A549 (cell line): ENCODE measurements at regions not wholly inside any gene's neighbourhood (a gene's known extent, or its start where the extent isn't known, plus 50 kb on each side); places are given as distances from the start of the nearest gene placed in this dataset.

Experiments used
- ATAC-seq, 2 experiments: fragments of 200-7000 bp in 1 of 2; fragments of >200 bp in 1 of 2; cut with Nextera tagmentation in 1 of 2; cut with Tn5 transposase in 1 of 2; 3 replicates each; pipeline versions ENCODE4 v1.8.0 to v1.9.1; 2018 to 2020; ENCODE audit warnings: mild to moderate bottlenecking in 1 of 2, moderate library complexity in 1 of 2
- CTCF ChIA-PET: fragments of 300-600 bp; sonication (Branson Sonifier 250); formaldehyde crosslinking; extraction: SDS; loops from one replicate; lab custom pipeline; 2021; ENCODE audit warnings: antibody characterized with exemption, inconsistent platforms; lab: Yijun Ruan, JAX
- POLR2A ChIA-PET: fragments of 350-600 bp; formaldehyde crosslinking; extraction: SDS; loops from one replicate; lab custom pipeline; 2021; ENCODE audit warnings: antibody characterized with exemption, inconsistent platforms; lab: Yijun Ruan, JAX
- DNase-seq, 2 experiments: peaks; one replicate each; pipeline versions ENCODE4 v3.0.0 to v3.0.0-alpha.2; 2011 to 2016; ENCODE audit warnings: low read depth in 1 of 2, low spot score in 1 of 2
- FAIRE-seq: peaks from 2 replicates; lab custom pipeline; 2011; peaks lifted over from hg19 to GRCh38; lab: Jason Lieb, UNC
- H3K27ac ChIP-seq, 2 experiments: fragments of >200 bp; sonication (Bioruptor Twin); formaldehyde crosslinking; 3 replicates each; pipeline ENCODE4 v1.5.1; 2016 to 2017
- H3K4me1 ChIP-seq: fragments of >200 bp; sonication (Bioruptor Twin); formaldehyde crosslinking; 3 replicates; pipeline ENCODE4 v1.6.1; 2016
- H3K4me2 ChIP-seq: fragments of >200 bp; sonication (Bioruptor Twin); formaldehyde crosslinking; 3 replicates; pipeline ENCODE4 v1.6.1; 2016
- H3K4me3 ChIP-seq: fragments of >200 bp; sonication (Bioruptor Twin); formaldehyde crosslinking; 3 replicates; pipeline ENCODE4 v1.5.1; 2016
- H3K9me3 ChIP-seq: fragments of >200 bp; sonication (Bioruptor Twin); formaldehyde crosslinking; 3 replicates; pipeline ENCODE4 v1.6.1; 2016
- BCL3 ChIP-seq: fragments of >200 bp; sonication (Bioruptor Twin); formaldehyde crosslinking; IDR thresholded peaks from 3 replicates; pipeline ENCODE4 v1.6.1; 2016
- CBX2 ChIP-seq: fragments of 200-600 bp; sonication (generic); IDR thresholded peaks from 2 replicates; pipeline ENCODE4 v1.6.1; 2016; ENCODE audit warnings: low read depth, mild to moderate bottlenecking, borderline replicate concordance
- EHMT2 ChIP-seq: fragments of 200-600 bp; sonication (generic); IDR thresholded peaks from 2 replicates; pipeline ENCODE4 v1.6.1; 2016; ENCODE audit warnings: antibody characterized with exemption, low read depth, mild to moderate bottlenecking, moderate library complexity
- ELK1 ChIP-seq: fragments of 150-350 bp; IDR thresholded peaks from 2 replicates; pipeline ENCODE4 v1.6.1; 2014; ENCODE audit warnings: low read depth, mild to moderate bottlenecking, low read length
- EP300 ChIP-seq, 2 experiments: fragments of >200 bp; sonication (Bioruptor Twin); formaldehyde crosslinking; IDR thresholded peaks; 2 replicates in 1 of 2; 3 replicates in 1 of 2; pipeline ENCODE4 v1.6.1; 2016 to 2017
- ESRRA ChIP-seq: fragments of 150-350 bp; IDR thresholded peaks from 2 replicates; pipeline ENCODE4 v1.6.1; 2014; ENCODE audit warnings: mild to moderate bottlenecking, low read length, borderline replicate concordance
- FOSL2 ChIP-seq, 2 experiments: fragments of 450-650 bp in 1 of 2; fragments of >200 bp in 1 of 2; sonication (Bioruptor Twin) in 1 of 2; formaldehyde crosslinking; IDR thresholded peaks; 2 replicates each; pipeline versions ENCODE4 v1.5.0 to v1.6.1; 2016 to 2020; ENCODE audit warnings: mild to moderate bottlenecking in 1 of 2, moderate library complexity in 1 of 2
- GATA3 ChIP-seq: IDR thresholded peaks from 2 replicates; pipeline ENCODE4 v1.6.1; 2012; ENCODE audit warnings: borderline replicate concordance
- HEYL ChIP-seq: fragments of 250-450 bp; sonication (Bioruptor Pico); IDR thresholded peaks from 2 replicates; pipeline ENCODE4 v1.8.0; 2021; ENCODE audit warnings: mild to moderate bottlenecking, moderate library complexity
- JUNB ChIP-seq: fragments of >200 bp; sonication (Bioruptor Twin); formaldehyde crosslinking; IDR thresholded peaks from 2 replicates; pipeline ENCODE4 v1.6.1; 2016
- MAX ChIP-seq: IDR thresholded peaks from 2 replicates; pipeline ENCODE4 v1.6.1; 2012
- NPAS2 ChIP-seq: fragments of 250-450 bp; sonication (Bioruptor Pico); IDR thresholded peaks from 2 replicates; pipeline ENCODE4 v1.8.0; 2022; ENCODE audit warnings: mild to moderate bottlenecking, moderate library complexity, borderline replicate concordance
- NR3C1 ChIP-seq: fragments of >200 bp; sonication (Bioruptor Twin); formaldehyde crosslinking; IDR thresholded peaks from 3 replicates; pipeline ENCODE4 v1.6.1; 2017
- POLR2A ChIP-seq: IDR thresholded peaks from 2 replicates; pipeline ENCODE4 v1.6.1; 2012; ENCODE audit warnings: mild to moderate bottlenecking, low read length
- RAD21 ChIP-seq, 2 experiments: fragments of >200 bp in 1 of 2; sonication (Bioruptor Twin) in 1 of 2; formaldehyde crosslinking in 1 of 2; IDR thresholded peaks in 1 of 2; conservative IDR thresholded peaks in 1 of 2; 2 replicates in 1 of 2; 3 replicates in 1 of 2; pipeline ENCODE4 v1.6.1; 2012 to 2018; ENCODE audit warnings: inconsistent platforms in 1 of 2
- RCOR1 ChIP-seq: fragments of 150-350 bp; IDR thresholded peaks from 2 replicates; pipeline ENCODE4 v1.6.1; 2014; ENCODE audit warnings: antibody characterized with exemption, low read length, low read depth
- RFX5 ChIP-seq: fragments of 450-650 bp; IDR thresholded peaks from 2 replicates; pipeline ENCODE4 v1.7.1; 2014; ENCODE audit warnings: antibody characterized with exemption, mild to moderate bottlenecking, moderate library complexity
- SMC3 ChIP-seq: fragments of >200 bp; sonication (Bioruptor Twin); formaldehyde crosslinking; IDR thresholded peaks from 3 replicates; pipeline ENCODE4 v1.6.1; 2018; ENCODE audit warnings: inconsistent platforms
- SREBF2 ChIP-seq: fragments of 450-650 bp; IDR thresholded peaks from 2 replicates; pipeline ENCODE4 v1.6.1; 2014; ENCODE audit warnings: mild to moderate bottlenecking, moderate library complexity
- TP53 ChIP-seq: fragments of 250-450 bp; sonication (Bioruptor Pico); IDR thresholded peaks from 2 replicates; pipeline ENCODE4 v1.5.0; 2021; ENCODE audit warnings: mild to moderate bottlenecking, moderate library complexity
- USF2 ChIP-seq: fragments of 450-650 bp; IDR thresholded peaks from 2 replicates; pipeline ENCODE4 v1.6.1; 2014; ENCODE audit warnings: antibody characterized with exemption
- ZFP36 ChIP-seq: fragments of 450-650 bp; IDR thresholded peaks from 2 replicates; pipeline ENCODE4 v1.6.1; 2014; ENCODE audit warnings: borderline replicate concordance; ENCODE audit not compliant: partially characterized antibody
- WGBS: methylation state at CpG from one replicate; pipeline ENCODE4 v1.1.6; 2017; ENCODE audit errors: missing lambda C conversion rate; 5-methylcytosine and 5-hydroxymethylcytosine counted together
- TF ChIP-seq, protein P1 (sequence below): fragments of 250-450 bp; sonication (Bioruptor Pico); IDR thresholded peaks from 2 replicates; pipeline ENCODE4 v1.5.0; 2021; ENCODE audit warnings: mild to moderate bottlenecking, moderate library complexity, borderline replicate concordance
- TF ChIP-seq, protein P2 (sequence below): IDR thresholded peaks from 2 replicates; pipeline ENCODE4 v1.6.1; 2012; ENCODE audit warnings: low read depth, borderline replicate concordance

DNA sequence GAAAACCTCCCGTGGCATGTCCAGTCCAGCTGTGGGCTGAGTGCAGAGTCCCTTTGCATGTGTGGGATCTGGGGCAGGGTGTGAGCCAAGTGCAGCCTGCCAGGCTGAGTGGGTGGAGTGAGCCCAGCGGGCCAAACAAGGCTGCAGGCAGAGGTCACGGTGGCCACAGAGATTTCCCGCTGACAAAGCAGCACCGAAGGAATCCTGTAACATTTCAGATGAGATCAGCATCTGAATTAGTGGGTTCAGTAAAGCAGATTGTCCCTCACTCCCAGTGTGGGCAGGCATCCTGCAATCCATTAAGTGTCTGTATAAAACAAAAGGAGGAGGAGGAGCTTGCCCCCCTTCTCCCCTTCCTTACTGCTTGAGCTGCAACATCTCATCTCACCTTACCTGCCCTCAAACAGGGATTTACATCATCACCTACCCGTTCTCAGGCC lies 324.4 kb downstream of the FAT4 start:
- 60% methylated on average over 5 of the region's 6 CpGs for WGBS
- no peaks in the 10 kb centered on the region for H3K4me1 ChIP-seq
- ChIA-PET CTCF (interaction anchor here (1.3 kb wide), 1 partner anchor 322 kb away, joined by 3 read pairs; no protein-coding TSS in a partner anchor), POLR2A (no interaction called here)
- ATAC-seq (no peak), FAIRE-seq (no peak), DNase-seq (no peak)
- no peak overlapping the region for H3K4me2 ChIP-seq
- no peak overlapping the region for H3K4me3 ChIP-seq
- no peak overlapping the region for H3K27ac ChIP-seq
- no peaks in the 10 kb centered on the region for H3K9me3 ChIP-seq
- no peak for TF ChIP-seq BCL3
- TF ChIP-seq ELK1 = no peak

- FAIRE-seq = no peak
- no peaks in the 10 kb centered on the region for H3K4me1 ChIP-seq
- CTCF ChIA-PET = no interaction called here
- no peak overlapping the region for H3K27ac ChIP-seq
- H3K9me3 ChIP-seq = no peaks in the 10 kb centered on the region
- 76% methylated on average over 1 of the region's 1 CpG for WGBS
- TF ChIP-seq, protein P1, sequence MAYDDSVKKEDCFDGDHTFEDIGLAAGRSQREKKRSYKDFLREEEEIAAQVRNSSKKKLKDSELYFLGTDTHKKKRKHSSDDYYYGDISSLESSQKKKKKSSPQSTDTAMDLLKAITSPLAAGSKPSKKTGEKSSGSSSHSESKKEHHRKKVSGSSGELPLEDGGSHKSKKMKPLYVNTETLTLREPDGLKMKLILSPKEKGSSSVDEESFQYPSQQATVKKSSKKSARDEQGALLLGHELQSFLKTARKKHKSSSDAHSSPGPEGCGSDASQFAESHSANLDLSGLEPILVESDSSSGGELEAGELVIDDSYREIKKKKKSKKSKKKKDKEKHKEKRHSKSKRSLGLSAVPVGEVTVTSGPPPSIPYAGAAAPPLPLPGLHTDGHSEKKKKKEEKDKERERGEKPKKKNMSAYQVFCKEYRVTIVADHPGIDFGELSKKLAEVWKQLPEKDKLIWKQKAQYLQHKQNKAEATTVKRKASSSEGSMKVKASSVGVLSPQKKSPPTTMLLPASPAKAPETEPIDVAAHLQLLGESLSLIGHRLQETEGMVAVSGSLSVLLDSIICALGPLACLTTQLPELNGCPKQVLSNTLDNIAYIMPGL (CRISPR knock-in tag) = no peak
- no peak for TF ChIP-seq ZFP36
- no peak for TF ChIP-seq SREBF2
- TF ChIP-seq JUNB = no peak
- TF ChIP-seq NR3C1 = no peak
- no peak for TF ChIP-seq CBX2
- POLR2A ChIA-PET = no interaction called here
- no peak for DNase-seq
- ATAC-seq = no peak
- no peak overlapping the region for H3K4me2 ChIP-seq
- H3K4me3 ChIP-seq = no peak overlapping the region
These were observed 326.9 kb downstream of the FAT4 start for GRCh38 chr4:125641611-125642010.

- no peaks in the 10 kb centered on the region for H3K4me1 ChIP-seq
- H3K4me3 ChIP-seq = no peak overlapping the region
- no peak overlapping the region for H3K27ac ChIP-seq
- ChIA-PET POLR2A (no interaction called here), CTCF (no interaction called here)
- WGBS = 93% methylated on average over 5 of the region's 5 CpGs
- ATAC-seq (no peak), DNase-seq (no peak), FAIRE-seq (no peak)
- no peak overlapping the region for H3K4me2 ChIP-seq
- no peak for TF ChIP-seq FOSL2 (IDR thresholded peaks at IDR 0.05)
- TF ChIP-seq FOSL2 (CRISPR knock-in tag; IDR thresholded peaks at IDR 0.05) = no peak
- no peak for TF ChIP-seq EP300 (IDR thresholded peaks at IDR 0.05)
- TF ChIP-seq MAX = no peak
- TF ChIP-seq, protein P1 (CRISPR knock-in tag) = no peak
- TF ChIP-seq RFX5 = no peak
- no peak for TF ChIP-seq HEYL (CRISPR knock-in tag)
- TF ChIP-seq, protein P2, sequence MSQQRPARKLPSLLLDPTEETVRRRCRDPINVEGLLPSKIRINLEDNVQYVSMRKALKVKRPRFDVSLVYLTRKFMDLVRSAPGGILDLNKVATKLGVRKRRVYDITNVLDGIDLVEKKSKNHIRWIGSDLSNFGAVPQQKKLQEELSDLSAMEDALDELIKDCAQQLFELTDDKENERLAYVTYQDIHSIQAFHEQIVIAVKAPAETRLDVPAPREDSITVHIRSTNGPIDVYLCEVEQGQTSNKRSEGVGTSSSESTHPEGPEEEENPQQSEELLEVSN = no peak
- no peak for TF ChIP-seq RAD21 (conservative IDR thresholded peaks at IDR 0.05 in 1 of 2, IDR thresholded peaks at IDR 0.05 in 1 of 2)
- no peak for TF ChIP-seq GATA3
- no peak for TF ChIP-seq SMC3
- no peak for TF ChIP-seq RCOR1
- no peak for TF ChIP-seq USF2
- TF ChIP-seq POLR2A = no peak
- no peak for TF ChIP-seq ESRRA
- TF ChIP-seq TP53 = no peak
- no peak for TF ChIP-seq JUNB
- no peak for TF ChIP-seq NPAS2 (CRISPR knock-in tag)
- TF ChIP-seq CBX2 = no peak
- no peak for TF ChIP-seq EHMT2
- H3K9me3 ChIP-seq = no peaks in the 10 kb centered on the region
These were observed 327.9 kb downstream of the FAT4 start for GRCh38 chr4:125642645-125643044.
